HG03469 (cell line): ENCODE measurements at regions not wholly inside any gene's neighbourhood (a gene's known extent, or its start where the extent isn't known, plus 50 kb on each side); places are given as distances from the start of the nearest gene placed in this dataset.
A peak's percentile ranks its signal among the peaks of the same experiment; 100 is the strongest.

ENCODE experiments used
- ATAC-seq: cut with Tn5 transposase; IDR thresholded peaks from one replicate; pipeline ENCODE4 v1.9.1; 2021; ENCODE audit warnings: mild to moderate bottlenecking, moderate library complexity, moderate number of reproducible peaks; ENCODE audit not compliant: unreplicated experiment

DNA sequence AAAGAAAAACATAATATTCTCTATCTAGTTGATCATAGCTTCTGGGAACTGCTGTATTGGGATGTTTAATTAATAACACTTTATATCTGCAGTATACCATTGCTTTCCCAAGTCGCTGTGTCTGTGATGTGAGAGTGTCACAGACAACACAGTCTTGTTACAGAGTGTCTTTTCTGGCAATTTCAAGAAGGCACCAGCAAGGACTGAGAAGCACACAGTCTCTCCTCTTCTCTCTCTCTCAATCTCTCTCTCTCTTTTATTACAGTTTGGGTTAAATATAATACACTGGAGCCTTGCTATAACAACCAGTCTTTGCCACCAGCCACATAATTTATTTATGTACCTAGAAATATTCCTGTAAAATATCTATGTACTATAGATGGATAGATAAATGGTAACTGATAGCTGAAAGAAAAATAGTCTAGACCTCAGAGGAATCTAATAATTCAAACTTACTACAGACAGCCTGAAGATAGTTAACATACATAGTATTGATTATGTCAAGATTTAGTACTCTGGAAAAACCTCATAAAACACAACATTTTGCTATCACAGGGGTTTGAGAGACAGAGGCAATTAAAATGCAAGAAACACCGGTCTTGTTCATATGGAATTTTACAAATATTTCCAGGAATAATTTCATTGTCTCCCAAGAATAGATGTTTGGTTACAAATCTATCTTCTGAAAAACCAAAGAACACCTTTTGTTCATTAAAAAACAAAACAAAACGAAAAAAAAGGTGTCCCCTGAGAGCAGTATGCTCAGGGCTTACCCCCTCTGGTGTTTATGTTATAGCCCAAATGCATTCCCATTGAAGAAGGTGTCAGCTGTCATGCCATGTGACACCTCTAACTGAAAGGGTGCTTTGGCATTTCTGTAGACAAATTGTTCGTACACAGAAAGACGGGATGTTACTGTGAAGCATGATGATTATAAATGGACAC, 507.8 kb downstream of the TBC1D4 start:
- ATAC-seq = no peak

GRCh38 chr13:74969419-74969818, 512.5 kb downstream of the TBC1D4 start:
- no peak for ATAC-seq

DNA sequence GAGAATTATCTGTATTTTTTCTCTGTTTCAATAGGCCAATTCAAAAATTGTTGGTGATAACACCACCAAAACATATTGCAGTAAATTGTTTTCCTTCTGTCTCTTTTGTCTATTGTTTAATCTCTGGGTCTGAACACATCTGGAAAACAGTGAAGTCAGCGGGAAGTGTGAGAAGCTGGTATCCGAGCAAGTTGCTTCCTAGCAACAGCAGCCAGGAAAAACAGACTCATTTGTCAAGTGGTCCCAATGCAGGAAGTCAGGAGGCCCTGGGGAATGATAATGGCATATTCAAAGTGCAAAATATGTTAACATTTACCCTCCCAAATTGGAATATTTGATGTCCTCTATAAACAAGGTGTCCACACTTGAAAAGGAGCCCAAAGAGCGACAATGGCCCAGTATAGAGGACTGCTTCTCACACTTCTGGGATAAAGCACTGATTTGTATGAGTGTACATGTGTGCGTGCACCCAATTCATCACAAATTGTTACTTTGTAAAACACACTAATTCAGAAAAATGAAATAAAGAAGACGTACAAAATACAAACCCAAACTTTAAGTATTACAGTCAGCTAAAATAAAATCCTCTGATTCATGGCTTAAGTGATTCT, 515.0 kb downstream of the TBC1D4 start:
- ATAC-seq = no peak

DNA sequence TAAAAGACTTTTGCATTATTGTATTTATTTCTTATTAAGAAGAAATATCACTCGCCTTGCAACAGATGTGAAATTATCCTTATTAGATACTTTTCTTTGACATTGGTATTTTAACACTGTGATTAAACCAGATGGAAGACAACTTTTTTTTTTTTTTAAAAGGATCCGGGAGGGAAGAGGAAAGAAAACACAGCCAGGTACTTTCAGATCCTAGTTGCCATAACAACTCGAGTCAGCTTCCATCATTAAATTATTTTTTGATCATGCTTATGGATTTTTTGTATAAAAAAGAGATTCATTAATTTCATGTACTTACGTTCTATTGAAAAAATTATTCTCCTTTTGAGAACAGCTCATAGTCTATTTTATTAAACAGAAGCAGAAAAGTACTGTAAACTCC, 515.7 kb downstream of the TBC1D4 start:
- no peak for ATAC-seq

- ATAC-seq = no peak
These were observed 536.3 kb downstream of the TBC1D4 start for GRCh38 chr13:74945637-74946036.

- ATAC-seq = no peak
These were observed 550.1 kb downstream of the TBC1D4 start for GRCh38 chr13:74931698-74932433.

DNA sequence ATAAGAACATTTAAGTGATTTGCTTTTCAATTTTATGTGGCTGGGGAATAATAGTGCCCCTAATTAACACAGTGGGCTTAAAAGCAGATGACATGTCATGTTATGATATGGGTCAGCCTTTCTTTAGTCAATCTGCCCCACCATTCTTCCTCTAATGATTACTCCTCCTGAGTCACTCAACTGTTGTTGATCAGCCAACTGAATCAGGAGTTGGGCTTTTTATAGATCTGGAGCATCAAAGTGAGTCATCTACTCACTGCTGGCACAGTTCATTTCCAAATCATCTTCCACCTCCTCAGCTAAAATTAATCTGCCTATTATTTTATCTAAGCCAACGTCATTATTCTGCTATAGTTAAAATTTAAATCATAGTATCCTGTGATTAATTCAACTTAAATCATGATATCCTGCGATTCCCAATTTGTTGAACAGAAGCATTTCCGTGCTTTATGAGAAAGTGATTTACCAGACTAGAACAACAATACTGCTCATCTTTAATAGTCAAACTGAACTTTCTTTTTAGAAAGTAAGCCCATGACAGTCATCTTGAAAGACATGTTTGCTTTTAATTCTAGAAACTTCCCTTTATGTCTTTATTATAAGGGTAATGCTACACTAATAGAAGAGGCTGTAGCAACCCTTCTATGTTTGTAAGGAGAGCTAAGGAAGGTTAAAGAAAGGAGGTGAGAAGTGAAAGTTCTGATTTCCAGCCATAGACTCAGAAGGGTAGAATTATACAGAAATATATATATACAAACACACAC, 551.4 kb downstream of the TBC1D4 start:
- ATAC-seq = no peak

- ATAC-seq = no peak
These were observed 552.5 kb downstream of the TBC1D4 start for GRCh38 chr13:74929436-74929835.

- ATAC-seq = no peak
These were observed 554.1 kb downstream of the TBC1D4 start for GRCh38 chr13:74927823-74928222.

- ATAC-seq = no peak
These were observed 559.0 kb downstream of the TBC1D4 start for GRCh38 chr13:74922963-74923362.

DNA sequence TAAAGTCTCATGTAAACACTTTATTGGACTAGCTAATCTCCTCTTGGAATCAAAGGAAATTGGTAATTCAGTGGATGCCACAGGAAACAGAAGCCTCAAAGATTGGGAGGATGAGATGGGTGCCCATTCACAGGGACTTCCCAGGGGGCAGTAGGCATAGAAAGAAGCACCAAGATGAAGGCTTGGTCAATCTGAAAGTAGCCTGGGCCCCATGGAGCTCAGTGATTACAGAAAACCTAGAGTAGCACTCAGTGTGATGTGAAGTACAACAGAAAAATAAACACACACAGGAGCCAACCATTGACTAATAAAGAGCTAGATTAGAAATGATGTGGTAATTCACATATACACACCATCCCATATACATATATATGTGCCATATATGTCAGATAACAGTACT, 560.6 kb downstream of the TBC1D4 start:
- peak; percentile 15 for ATAC-seq

DNA sequence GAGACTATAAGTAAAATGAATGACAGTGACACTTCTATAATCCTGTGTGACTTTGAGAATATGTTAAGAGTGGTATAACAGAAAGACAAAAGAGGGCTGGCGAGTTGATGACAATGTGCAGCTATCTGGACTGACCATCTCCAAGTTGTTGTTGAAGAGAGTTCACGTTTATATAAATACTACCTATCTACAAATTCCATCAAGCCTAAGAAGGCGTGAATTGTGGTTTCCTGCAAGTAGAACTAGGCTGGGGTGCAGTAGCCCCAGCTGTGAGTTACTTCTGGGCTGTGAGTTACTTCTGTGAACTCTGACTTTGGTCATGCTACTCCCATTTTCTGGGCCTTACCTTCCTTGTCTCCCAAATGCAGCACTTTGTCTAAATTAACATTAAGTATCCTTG, 561.0 kb downstream of the TBC1D4 start:
- peak; percentile 44 for ATAC-seq

DNA sequence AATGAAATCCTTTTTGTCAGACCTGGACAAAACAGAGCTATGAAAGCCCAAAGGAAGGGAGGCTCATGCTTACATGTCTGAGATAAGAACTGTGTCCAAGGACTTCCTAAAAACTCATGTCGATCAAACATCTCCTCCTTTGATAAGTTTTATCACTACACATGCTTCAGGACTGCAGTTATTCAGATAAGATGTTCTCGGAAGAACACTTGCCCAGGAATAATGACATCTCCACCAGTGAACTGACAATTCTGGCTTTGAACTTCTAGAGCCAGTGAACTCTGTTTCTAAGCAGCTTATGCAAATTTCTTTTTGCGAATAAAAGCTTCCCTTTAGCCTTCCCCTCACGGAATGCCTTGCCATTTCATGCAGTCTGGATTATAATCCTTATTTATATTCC, 561.6 kb downstream of the TBC1D4 start:
- no peak for ATAC-seq

DNA sequence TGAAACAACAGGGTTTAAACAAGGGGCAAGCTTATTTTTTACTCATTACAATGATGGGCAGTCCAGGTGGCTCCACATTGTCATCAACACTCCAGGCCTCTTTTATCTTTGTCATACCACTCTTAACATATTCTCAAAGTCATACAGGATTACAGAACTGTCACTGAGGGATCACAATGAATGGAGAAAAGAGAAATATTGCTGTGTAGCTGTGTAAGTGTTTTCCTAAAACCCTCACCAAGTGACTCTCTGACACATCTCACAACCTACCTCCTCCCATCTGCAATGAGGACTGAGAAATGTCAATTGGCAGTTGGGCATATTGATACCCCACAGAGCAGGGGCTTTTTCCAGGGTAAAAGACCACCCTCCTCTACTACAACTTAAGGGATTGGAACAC, 562.1 kb downstream of the TBC1D4 start:
- no peak for ATAC-seq

- no peak for ATAC-seq
These were observed 569.1 kb downstream of the TBC1D4 start for GRCh38 chr13:74912898-74913297.

DNA sequence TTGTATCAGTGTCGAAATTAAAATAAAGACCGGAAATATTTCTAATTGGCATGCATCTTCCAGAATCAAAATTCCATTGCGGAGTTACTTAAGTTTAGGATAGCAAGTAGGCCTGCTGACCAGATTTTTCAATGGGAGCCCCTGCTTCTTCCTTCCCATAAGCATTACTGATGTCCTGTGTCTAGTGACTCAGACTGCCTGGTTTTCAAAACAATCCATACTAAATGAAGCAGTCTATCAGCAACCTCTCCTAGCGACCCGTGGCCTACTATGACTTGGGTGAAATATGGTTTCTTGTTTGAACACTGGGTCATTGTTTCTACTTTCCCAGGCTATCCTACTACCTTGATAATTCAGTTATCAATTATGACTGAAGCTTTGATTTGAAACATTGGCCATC, 571.6 kb downstream of the TBC1D4 start:
- ATAC-seq = no peak

DNA sequence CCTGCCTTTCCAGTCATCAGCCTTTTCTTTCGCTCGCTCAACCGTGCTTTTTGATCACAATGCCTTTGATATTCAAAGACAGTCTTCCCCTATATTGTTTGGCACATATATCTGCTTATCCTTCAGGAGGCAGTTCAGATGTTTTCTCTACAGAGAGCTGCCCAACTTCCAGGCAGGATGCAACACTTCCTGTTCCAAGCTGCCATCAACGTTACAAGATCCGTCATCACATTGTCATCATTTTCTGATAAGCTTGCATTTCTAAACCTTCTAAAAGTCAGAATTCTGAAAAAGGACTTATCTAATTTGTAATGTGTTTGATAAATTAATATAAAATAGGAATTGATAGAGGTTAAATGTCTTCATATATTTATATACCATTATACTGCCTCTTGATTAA, 574.2 kb downstream of the TBC1D4 start:
- no peak for ATAC-seq

- no peak for ATAC-seq
These were observed 577.4 kb downstream of the TBC1D4 start for GRCh38 chr13:74904556-74904955.

DNA sequence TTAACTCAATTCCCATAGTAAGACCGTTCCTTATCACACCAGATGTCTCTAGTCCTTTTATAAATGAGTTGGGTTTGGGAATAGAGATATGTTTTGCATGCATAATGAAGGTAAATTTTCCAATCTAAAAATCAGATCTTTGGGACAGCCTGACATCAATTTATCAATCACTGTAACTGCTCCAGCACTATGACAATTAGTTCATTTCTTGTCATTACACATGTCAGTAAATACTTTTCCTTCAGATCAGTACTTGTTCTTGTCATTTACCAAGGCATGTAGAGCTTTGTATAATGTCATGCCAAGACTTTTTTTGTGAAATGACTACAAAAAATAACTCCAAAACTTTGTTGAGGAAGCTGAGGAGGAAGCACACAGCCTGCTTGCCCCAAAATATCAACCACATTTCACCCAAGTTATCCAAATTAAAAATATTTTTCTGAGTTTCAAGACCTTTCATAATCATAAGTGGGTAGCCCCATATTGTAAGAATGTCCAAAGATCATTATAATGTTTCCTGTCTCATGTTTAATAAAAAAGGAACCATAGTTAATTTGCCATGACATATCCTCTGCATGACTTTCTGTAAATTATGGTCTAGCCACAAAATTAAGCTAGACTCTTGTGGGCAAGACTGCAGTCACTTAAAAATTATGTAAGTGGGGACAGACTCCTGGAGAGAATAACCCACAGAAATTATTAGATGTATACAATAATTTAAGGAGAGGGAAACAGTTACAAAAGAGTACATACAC, 586.8 kb downstream of the TBC1D4 start:
- ATAC-seq = no peak

DNA sequence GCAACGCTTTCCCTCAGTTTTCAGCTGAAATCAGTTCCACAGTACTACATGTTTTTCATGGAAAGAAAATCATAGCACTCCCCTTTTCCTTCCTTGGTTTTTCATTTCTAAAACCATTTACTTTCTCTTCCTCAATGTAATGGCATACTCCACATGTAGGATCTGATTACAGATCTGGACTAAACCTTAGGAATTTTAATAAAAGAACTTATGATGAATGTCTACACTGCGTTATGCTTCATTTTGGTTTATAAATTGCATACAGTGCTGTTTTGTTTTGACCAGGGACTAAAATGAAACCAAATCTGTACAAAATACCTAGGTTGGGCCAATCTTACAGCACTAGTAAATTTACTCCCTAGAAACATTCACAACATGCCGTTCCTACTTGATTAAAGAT, 589.9 kb downstream of the TBC1D4 start:
- no peak for ATAC-seq
